Astrocyte (in vitro differentiated cells and primary cell): ENCODE measurements at regions not wholly inside any gene's neighbourhood (a gene's known extent, or its start where the extent isn't known, plus 50 kb on each side); places are given as distances from the start of the nearest gene placed in this dataset.

ENCODE experiments used
- CTCF ChIP-seq: IDR thresholded peaks from 2 replicates; pipeline ENCODE4 v1.5.1; 2011; ENCODE audit warnings: low read depth, mild to moderate bottlenecking, inconsistent platforms, low read length, moderate library complexity; ENCODE audit not compliant: insufficient read depth
- EZH2 ChIP-seq: IDR thresholded peaks from 2 replicates; pipeline ENCODE4 v1.6.1; 2012; ENCODE audit warnings: mild to moderate bottlenecking, low read length, inconsistent platforms; ENCODE audit not compliant: insufficient read depth

- TF ChIP-seq EZH2 (no peak), CTCF (no peak)
These were observed 1335.3 kb upstream of the CDH2 start for GRCh38 chr18:29512203-29512602.
